BLaER1 treated with 17β-estradiol and CSF1 and Interleukin-3, amounts not matched to agents 10 nM and 100 nM (cell line): ENCODE measurements at regions not wholly inside any gene's neighbourhood (a gene's known extent, or its start where the extent isn't known, plus 50 kb on each side); places are given as distances from the start of the nearest gene placed in this dataset.

ENCODE experiments used
- H3K27ac ChIP-seq, 11 experiments: shearing (Covaris generic); formaldehyde crosslinking; 2 replicates each; pipeline ENCODE4 v1.8.1; 2022
- H3K27me3 ChIP-seq, 11 experiments: shearing (Covaris generic); formaldehyde crosslinking; 2 replicates each; pipeline ENCODE4 v1.8.1; 2022
- H3K36me3 ChIP-seq, 11 experiments: shearing (Covaris generic); formaldehyde crosslinking; 2 replicates each; pipeline ENCODE4 v1.8.1; 2022
- H3K4me1 ChIP-seq, 10 experiments: shearing (Covaris generic); formaldehyde crosslinking; 2 replicates each; pipeline ENCODE4 v1.8.1; 2022
- H3K4me2 ChIP-seq, 11 experiments: shearing (Covaris generic); formaldehyde crosslinking; 2 replicates each; pipeline ENCODE4 v1.8.1; 2022
- H3K4me3 ChIP-seq, 10 experiments: shearing (Covaris generic); formaldehyde crosslinking; 2 replicates each; pipeline ENCODE4 v1.8.1; 2022
- H3K9ac ChIP-seq, 11 experiments: shearing (Covaris generic); formaldehyde crosslinking; 2 replicates each; pipeline ENCODE4 v1.8.1; 2022
- H3K9me3 ChIP-seq, 11 experiments: shearing (Covaris generic); formaldehyde crosslinking; replicated peaks in 1 of 11; 2 replicates each; pipeline ENCODE4 v1.8.1; 2022
- H4K20me1 ChIP-seq, 11 experiments: shearing (Covaris generic); formaldehyde crosslinking; 2 replicates each; pipeline ENCODE4 v1.8.1; 2022
- Cebpa-rat ChIP-seq, 11 experiments: shearing (Covaris generic); IDR thresholded peaks; 2 replicates each; pipeline ENCODE4 v1.8.1; 2022

GRCh38 chr2:196435189-196435588, 204.3 kb upstream of the CCDC150 start:
- no peak overlapping the region for H3K4me2 ChIP-seq
- no peak overlapping the region for H3K9ac ChIP-seq
- no peaks in the 10 kb centered on the region for H3K9me3 ChIP-seq
- no peaks in the 10 kb centered on the region for H3K27me3 ChIP-seq
- no peaks in the 10 kb centered on the region for H3K4me1 ChIP-seq
- no peaks in the 10 kb centered on the region for H4K20me1 ChIP-seq
- H3K4me3 ChIP-seq, result no peak overlapping the region
- no peaks in the 10 kb centered on the region for H3K36me3 ChIP-seq
- no peak for TF ChIP-seq Cebpa-rat (IDR thresholded peaks at IDR 0.05)
- H3K27ac ChIP-seq, result no peak overlapping the region

- Histone ChIP-seq H3K9ac (no peak overlapping the region), H3K27me3 (no peaks in the 10 kb centered on the region), H3K4me2 (no peak overlapping the region), H3K4me3 (no peak overlapping the region), H3K4me1 (no peaks in the 10 kb centered on the region), H3K9me3 (no peaks in the 10 kb centered on the region), H4K20me1 (no peaks in the 10 kb centered on the region), H3K27ac (no peak overlapping the region), H3K36me3 (no peaks in the 10 kb centered on the region)
- no peak for TF ChIP-seq Cebpa-rat (IDR thresholded peaks at IDR 0.05)
These were observed 201.9 kb upstream of the CCDC150 start for GRCh38 chr2:196437626-196438025.

DNA sequence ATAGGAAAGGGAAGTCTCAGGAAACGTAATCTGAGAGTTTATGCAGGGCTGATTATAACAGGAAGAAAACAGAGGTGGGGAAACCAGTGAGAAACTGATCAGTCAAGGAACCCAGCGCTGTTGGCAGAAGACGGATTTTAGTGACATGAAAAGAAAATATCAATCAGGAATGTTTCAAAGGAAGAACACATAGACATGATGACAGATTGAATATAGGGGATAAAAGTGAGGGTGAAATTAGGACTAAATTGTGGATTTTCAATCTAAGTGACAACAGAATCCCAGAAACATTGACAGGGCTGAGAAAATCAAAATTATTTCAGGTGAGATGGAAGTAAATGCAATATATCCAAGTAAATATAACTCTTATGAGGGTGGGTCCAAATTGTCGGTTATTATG, 199.8 kb upstream of the CCDC150 start:
- no peak overlapping the region for H3K9ac ChIP-seq
- no peak for TF ChIP-seq Cebpa-rat (IDR thresholded peaks at IDR 0.05)
- no peak overlapping the region for H3K4me3 ChIP-seq
- no peaks in the 10 kb centered on the region for H4K20me1 ChIP-seq
- no peaks in the 10 kb centered on the region for H3K9me3 ChIP-seq
- H3K36me3 ChIP-seq, result no peaks in the 10 kb centered on the region
- H3K4me2 ChIP-seq, result no peak overlapping the region
- no peaks in the 10 kb centered on the region for H3K27me3 ChIP-seq
- no peak overlapping the region for H3K27ac ChIP-seq
- H3K4me1 ChIP-seq, result no peaks in the 10 kb centered on the region

GRCh38 chr2:196440413-196440812, 199.1 kb upstream of the CCDC150 start:
- Histone ChIP-seq H4K20me1 (no peaks in the 10 kb centered on the region), H3K4me1 (no peaks in the 10 kb centered on the region), H3K9ac (no peak overlapping the region), H3K27ac (no peak overlapping the region), H3K4me3 (no peak overlapping the region), H3K36me3 (no peaks in the 10 kb centered on the region), H3K9me3 (no peaks in the 10 kb centered on the region), H3K27me3 (no peaks in the 10 kb centered on the region), H3K4me2 (no peak overlapping the region)
- no peak for TF ChIP-seq Cebpa-rat (IDR thresholded peaks at IDR 0.05)

DNA sequence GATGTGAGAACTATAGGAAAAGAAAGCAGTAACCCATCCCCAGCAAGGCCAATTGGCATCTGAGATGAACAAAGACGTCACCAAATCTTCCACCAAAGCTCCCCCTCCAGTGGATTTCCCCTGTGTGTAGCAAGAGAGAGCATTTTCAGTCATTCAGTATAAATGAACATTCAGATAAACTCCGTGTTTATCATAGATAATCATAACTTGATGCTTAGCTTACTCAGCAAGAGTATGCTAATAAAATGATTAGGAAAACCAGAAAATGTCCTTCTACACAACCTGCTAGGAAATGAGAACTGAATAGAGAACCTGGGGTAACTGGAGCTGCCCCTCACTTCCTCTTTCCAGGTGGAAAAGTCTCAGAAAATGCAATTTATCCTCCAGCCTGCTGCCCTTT, 198.0 kb upstream of the CCDC150 start:
- Histone ChIP-seq H3K9ac (no peak overlapping the region), H4K20me1 (no peaks in the 10 kb centered on the region), H3K36me3 (no peaks in the 10 kb centered on the region), H3K9me3 (peaks cover 0 to 5% (median 0%) of the 10 kb centered on the region in 11 experiments; a peak in 1 of 22 replicates), H3K4me3 (no peak overlapping the region), H3K27ac (no peak overlapping the region), H3K4me1 (no peaks in the 10 kb centered on the region), H3K27me3 (no peaks in the 10 kb centered on the region), H3K4me2 (no peak overlapping the region)
- TF ChIP-seq Cebpa-rat (IDR thresholded peaks at IDR 0.05), result no peak

DNA sequence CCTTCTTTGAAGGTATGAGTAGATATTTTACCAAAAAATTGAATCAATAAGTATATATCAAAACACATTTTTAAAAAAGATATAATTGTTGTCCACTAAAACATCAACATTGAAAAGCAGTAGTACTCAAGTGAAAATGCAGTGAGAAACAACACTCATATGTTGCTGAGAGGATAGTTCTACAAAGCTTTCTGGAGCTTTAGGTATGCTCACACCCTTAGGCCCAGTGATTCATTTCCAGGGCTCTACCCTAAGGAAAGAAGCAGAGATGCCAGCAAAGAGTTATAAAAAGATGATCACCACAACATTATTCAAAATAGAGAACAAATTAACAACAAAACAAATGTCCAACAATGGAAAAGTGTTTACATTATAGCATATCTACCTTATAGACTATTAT, 197.3 kb upstream of the CCDC150 start:
- H3K4me1 ChIP-seq, result no peaks in the 10 kb centered on the region
- no peak overlapping the region for H3K4me3 ChIP-seq
- H3K27ac ChIP-seq, result no peak overlapping the region
- no peaks in the 10 kb centered on the region for H3K27me3 ChIP-seq
- no peaks in the 10 kb centered on the region for H4K20me1 ChIP-seq
- H3K36me3 ChIP-seq, result no peaks in the 10 kb centered on the region
- H3K4me2 ChIP-seq, result no peak overlapping the region
- peaks cover 0 to 5% (median 0%) of the 10 kb centered on the region in 11 experiments; a peak in 1 of 22 replicates for H3K9me3 ChIP-seq
- no peak overlapping the region for H3K9ac ChIP-seq
- no peak for TF ChIP-seq Cebpa-rat (IDR thresholded peaks at IDR 0.05)

- TF ChIP-seq Cebpa-rat (IDR thresholded peaks at IDR 0.05), result no peak
- no peaks in the 10 kb centered on the region for H3K36me3 ChIP-seq
- H3K9me3 ChIP-seq, result peaks cover 0 to 5% (median 0%) of the 10 kb centered on the region in 11 experiments; a peak in 1 of 22 replicates
- H3K27ac ChIP-seq, result no peak overlapping the region
- no peaks in the 10 kb centered on the region for H3K27me3 ChIP-seq
- no peak overlapping the region for H3K4me3 ChIP-seq
- H4K20me1 ChIP-seq, result no peaks in the 10 kb centered on the region
- no peak overlapping the region for H3K9ac ChIP-seq
- no peaks in the 10 kb centered on the region for H3K4me1 ChIP-seq
- H3K4me2 ChIP-seq, result no peak overlapping the region
These were observed 195.1 kb upstream of the CCDC150 start for GRCh38 chr2:196444442-196444841.

GRCh38 chr2:196445991-196446390, 193.5 kb upstream of the CCDC150 start:
- Histone ChIP-seq H3K9ac (no peak overlapping the region), H3K27me3 (no peaks in the 10 kb centered on the region), H4K20me1 (no peaks in the 10 kb centered on the region), H3K4me2 (no peak overlapping the region), H3K27ac (no peak overlapping the region), H3K9me3 (peaks cover 0 to 5% (median 0%) of the 10 kb centered on the region in 11 experiments; a peak in 1 of 22 replicates), H3K4me3 (no peak overlapping the region), H3K4me1 (no peaks in the 10 kb centered on the region), H3K36me3 (no peaks in the 10 kb centered on the region)
- TF ChIP-seq Cebpa-rat (IDR thresholded peaks at IDR 0.05), result no peak

DNA sequence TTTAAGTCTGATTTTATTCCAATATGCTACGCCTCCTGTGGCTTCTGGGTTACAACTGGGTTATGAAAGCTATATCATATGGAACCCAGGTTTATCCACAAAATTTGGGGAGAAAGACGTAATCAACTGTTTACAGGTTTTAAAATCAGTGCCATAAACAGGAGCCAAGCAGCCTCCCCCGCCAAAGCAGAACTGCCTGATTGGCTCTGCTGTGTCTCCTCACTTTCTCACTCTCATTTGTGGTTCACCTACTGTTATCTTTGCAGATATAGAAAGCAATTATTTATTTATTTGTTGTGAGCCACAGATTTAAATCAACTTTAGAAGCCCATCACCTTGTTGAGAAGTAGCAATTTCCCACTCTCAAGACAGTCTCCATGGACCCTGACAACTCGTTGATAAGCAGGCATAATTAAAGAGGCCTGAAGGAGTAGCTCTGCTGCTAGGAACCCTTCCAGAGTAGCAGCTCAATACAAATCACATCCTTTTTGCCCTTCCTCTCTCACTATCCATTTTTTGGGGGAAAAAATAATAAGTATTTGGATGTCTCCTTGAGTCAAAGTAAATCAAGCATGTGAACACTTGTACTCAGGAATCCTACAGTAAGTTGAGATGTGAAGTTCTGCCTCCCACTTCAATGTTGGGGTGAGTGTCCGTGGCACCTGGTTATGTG, 191.0 kb upstream of the CCDC150 start:
- no peaks in the 10 kb centered on the region for H4K20me1 ChIP-seq
- H3K9me3 ChIP-seq, result peaks cover 0 to 5% (median 0%) of the 10 kb centered on the region in 11 experiments; a peak in 1 of 22 replicates
- H3K4me2 ChIP-seq, result no peak overlapping the region
- H3K36me3 ChIP-seq, result no peaks in the 10 kb centered on the region
- no peak for TF ChIP-seq Cebpa-rat (IDR thresholded peaks at IDR 0.05)
- H3K27me3 ChIP-seq, result no peaks in the 10 kb centered on the region
- no peak overlapping the region for H3K9ac ChIP-seq
- no peak overlapping the region for H3K27ac ChIP-seq
- no peaks in the 10 kb centered on the region for H3K4me1 ChIP-seq
- H3K4me3 ChIP-seq, result no peak overlapping the region

DNA sequence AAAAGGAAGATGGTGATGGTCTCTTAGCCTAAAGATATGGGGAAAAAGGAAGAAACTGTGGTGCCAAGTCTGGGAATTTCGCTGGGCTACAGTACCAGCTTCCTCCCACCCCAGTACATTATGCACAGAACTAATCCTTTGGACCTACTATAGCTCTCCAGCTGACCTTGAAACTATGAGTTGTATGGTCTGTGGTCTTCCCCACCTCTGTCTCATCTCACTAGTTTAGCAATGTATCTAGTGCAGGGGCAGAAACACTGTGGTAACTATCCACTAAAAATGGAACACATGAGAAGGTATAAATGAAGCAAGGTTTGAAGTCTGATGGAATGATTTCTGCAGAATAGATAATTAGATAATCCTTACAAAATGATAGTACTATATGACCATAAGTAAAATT, 190.4 kb upstream of the CCDC150 start:
- Histone ChIP-seq H3K36me3 (no peaks in the 10 kb centered on the region), H3K4me3 (no peak overlapping the region), H3K4me2 (no peak overlapping the region), H3K9me3 (peaks cover 0 to 5% (median 0%) of the 10 kb centered on the region in 11 experiments; a peak in 1 of 22 replicates), H3K27ac (no peak overlapping the region), H3K27me3 (no peaks in the 10 kb centered on the region), H3K9ac (no peak overlapping the region), H4K20me1 (no peaks in the 10 kb centered on the region), H3K4me1 (no peaks in the 10 kb centered on the region)
- TF ChIP-seq Cebpa-rat (IDR thresholded peaks at IDR 0.05), result no peak
